ENCODE measurements at regions not wholly inside any gene's neighbourhood (a gene's known extent, or its start where the extent isn't known, plus 50 kb on each side); places are given as distances from the start of the nearest gene placed in this dataset.

DNA sequence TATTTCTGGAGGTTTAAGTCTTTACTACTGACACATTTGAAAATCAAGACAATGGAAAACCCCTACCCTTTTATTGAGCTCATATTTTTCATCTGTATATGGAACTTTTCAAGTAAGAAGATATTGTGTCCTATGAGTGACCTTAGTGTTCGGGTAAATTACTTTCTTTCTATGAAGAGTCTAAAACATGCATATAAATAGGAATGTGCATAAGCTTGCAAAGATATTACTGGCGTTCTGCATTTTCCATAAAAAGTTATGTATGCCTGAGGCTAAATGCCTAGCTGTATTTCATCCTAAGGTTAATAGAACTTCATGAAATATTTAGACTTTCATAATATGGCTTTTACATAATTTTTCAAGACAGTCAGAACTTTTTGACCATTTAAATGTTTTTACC lies 495.8 kb upstream of the ADAMTS5 start:
- H3K36me3 Mint-ChIP-seq = no peaks in the 10 kb centered on the region
- no peak for ATAC-seq
- DNase-seq (ENCODE audit: low spot score in 2 of 2) = no peak

DNA sequence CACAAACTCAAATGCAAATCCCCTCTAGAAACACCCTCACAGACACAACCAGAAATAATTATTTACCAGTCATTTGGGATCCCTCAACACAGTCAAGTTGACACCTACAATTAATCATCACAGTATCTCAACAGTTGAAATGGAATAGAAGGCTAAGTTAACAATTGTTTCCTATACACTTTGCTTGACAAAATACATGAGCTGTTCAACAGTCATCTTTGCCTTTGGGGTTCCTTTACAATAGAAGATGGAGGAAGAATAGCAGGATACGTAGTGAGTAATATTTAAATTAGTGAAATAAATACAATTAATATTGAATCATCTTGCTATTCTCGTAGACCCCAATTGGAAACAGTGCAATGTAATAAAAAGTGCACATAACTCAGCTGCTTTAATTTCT lies 487.3 kb upstream of the ADAMTS5 start:
- no peak for DNase-seq (ENCODE audit: low spot score in 2 of 2)
- Mint-ChIP-seq H3K9me3 (peaks cover 0 to 2% of the 10 kb centered on the region in 2 donors), H3K36me3 (no peaks in the 10 kb centered on the region), H3K27ac (no peak overlapping the region)
- no peak for ATAC-seq

More for the DNA sequence above, 495.8 kb upstream of the ADAMTS5 start:
- Mint-ChIP-seq H3K27ac (no peak overlapping the region), H3K9me3 (peaks cover 4 to 10% of the 10 kb centered on the region in 2 donors)

DNA sequence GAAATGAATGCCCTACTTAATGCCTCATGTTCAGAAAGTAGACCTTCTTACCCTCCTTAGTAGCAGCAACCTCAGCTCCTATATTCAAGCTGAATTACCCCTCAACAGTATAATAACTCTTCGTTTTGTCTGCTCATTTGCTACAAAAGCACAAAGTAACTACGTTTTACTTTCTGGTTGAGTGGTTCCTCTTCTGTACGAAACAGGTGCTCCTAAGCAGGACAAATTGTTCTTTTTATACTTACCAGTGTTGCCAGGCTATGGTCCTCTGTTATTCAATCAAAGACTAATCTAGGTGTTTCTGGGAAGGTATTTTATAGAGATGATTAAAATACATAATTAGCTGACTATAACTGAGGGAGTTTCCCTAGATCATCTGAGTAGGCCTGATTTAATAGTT lies 484.2 kb upstream of the ADAMTS5 start:
- peaks cover 12 to 19% of the 10 kb centered on the region in 2 donors for H3K9me3 Mint-ChIP-seq
- ATAC-seq (no peak), DNase-seq (ENCODE audit: low spot score in 2 of 2) (no peak)
- H3K27ac Mint-ChIP-seq = no peak overlapping the region
- H3K36me3 Mint-ChIP-seq = no peaks in the 10 kb centered on the region

DNA sequence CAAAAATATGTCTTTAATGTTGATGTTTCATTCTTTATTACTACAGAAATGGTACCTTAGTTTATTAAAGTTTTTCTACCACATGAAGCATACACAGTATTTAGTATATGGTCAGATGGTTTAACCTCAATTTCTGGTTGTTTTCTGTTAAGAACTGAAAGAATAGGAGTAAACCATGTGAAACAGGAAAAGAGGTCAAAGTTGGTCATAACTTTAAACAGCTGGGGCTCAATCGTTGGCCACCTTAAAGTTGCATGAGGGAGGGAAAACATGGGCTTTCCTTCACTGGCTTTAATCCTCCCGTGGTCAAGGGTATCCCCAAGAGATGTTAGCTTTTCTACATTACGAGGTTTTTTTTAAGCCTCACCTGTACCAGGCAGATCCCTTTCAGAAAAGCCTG lies 483.3 kb upstream of the ADAMTS5 start:
- no peak overlapping the region for H3K27ac Mint-ChIP-seq
- peaks cover 12 to 28% of the 10 kb centered on the region in 2 donors for H3K9me3 Mint-ChIP-seq
- no peaks in the 10 kb centered on the region for H3K36me3 Mint-ChIP-seq
- no peak for ATAC-seq
- DNase-seq (ENCODE audit: low spot score in 2 of 2) = no peak

DNA sequence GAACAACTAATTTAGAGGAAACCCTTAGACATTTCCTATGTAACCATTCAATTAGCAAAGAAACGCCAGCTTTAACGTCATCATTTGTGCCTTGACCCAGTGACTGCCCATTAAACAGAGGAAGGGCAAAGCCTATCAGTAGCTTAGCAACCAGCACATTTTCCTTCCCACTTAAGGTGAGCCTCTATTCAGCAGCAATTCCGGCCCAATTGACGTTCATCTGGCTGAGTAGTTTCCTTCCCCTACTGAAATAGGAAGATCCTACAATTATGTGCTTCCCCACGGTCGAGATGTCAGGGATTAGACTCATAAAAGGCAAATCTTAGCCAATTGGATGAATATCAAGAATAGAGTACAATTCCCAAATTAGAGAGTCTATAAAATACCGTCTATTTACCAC lies 482.1 kb upstream of the ADAMTS5 start:
- H3K9me3 Mint-ChIP-seq = peaks cover 12 to 31% of the 10 kb centered on the region in 2 donors
- no peak overlapping the region for H3K27ac Mint-ChIP-seq
- ATAC-seq = no peak

DNA sequence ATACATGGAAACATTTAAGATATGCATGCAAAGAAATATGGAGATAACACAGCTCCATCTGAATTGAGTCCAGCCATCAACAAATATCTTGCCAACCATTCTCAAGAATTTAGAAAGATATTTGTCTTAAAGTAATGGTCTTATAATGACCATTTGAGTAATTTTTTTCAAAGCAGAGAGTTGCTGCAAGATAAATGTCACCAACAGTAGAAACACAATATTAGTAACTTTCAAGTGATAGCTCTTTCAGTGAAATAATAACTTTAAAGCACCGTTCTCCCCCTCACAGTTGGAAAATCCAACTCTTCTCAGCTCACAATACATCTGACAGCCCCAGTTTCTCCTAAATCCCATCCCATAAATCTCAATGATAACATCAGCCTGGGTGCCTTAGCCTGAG lies 481.0 kb upstream of the ADAMTS5 start:
- Mint-ChIP-seq H3K9me3 (peaks cover 18 to 39% of the 10 kb centered on the region in 2 donors), H3K36me3 (no peaks in the 10 kb centered on the region), H3K27ac (no peak overlapping the region)
- ATAC-seq (no peak), DNase-seq (ENCODE audit: low spot score in 2 of 2) (no peak)

More for the DNA sequence above, 482.1 kb upstream of the ADAMTS5 start:
- no peaks in the 10 kb centered on the region for H3K36me3 Mint-ChIP-seq
- no peak for DNase-seq (ENCODE audit: low spot score in 2 of 2)

DNA sequence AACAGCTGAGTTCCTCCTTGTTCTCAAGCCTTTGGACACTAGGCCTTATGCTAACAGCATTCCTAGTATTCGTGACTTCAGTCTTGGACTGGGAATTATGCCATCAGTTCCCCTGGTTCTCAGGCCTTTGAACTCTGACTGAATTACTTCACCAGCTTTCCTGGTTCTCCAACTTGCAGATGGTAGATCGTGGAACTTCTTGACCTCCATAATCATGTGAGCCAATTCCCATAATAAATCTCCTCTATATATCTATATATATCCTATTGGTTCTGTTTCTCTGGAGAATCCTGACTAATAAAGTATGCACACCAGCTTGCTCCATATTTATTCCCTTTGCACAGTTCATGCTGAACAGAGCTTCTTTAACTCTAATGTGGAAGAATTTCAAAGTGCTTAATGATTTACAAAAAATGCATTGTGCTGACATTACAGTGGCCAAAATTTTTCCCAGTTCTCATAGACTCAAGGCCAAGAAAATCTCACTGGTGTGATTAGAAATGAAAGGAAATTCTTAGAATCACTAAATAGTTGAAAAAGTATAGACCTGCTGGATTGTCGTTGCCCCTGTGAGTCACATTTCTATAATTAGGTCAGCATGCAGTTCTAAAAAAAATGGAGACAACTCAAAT lies 462.9 kb upstream of the ADAMTS5 start:
- DNase-seq (ENCODE audit: low spot score in 2 of 2) (no peak), ATAC-seq (no peak)
- Mint-ChIP-seq H3K27ac (no peak overlapping the region), H3K36me3 (no peaks in the 10 kb centered on the region), H3K9me3 (peaks cover 8 to 10% of the 10 kb centered on the region in 2 donors)

DNA sequence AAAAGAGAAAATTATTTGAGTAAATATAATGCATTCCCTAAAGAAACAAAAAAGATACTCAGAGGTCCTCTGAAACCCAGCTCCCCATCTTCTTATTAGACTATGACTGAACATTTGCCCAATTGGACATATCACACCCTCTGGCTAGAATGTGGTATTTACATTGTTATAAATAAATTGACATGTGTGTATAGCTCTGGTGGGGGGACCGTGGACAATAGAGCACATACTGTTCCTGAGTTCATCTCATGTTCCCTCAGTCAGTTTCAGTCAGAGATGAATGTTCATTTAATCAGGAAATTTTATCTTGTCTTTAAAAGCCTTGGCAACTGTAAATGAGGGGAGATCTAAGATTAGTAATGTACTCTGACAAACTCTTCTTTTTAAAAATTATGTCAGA lies 459.3 kb upstream of the ADAMTS5 start:
- Mint-ChIP-seq H3K27ac (no peak overlapping the region), H3K9me3 (peaks cover 7% of the 10 kb centered on the region in 2 donors), H3K36me3 (no peaks in the 10 kb centered on the region)
- DNase-seq (ENCODE audit: low spot score in 2 of 2) (no peak), ATAC-seq (no peak)

DNA sequence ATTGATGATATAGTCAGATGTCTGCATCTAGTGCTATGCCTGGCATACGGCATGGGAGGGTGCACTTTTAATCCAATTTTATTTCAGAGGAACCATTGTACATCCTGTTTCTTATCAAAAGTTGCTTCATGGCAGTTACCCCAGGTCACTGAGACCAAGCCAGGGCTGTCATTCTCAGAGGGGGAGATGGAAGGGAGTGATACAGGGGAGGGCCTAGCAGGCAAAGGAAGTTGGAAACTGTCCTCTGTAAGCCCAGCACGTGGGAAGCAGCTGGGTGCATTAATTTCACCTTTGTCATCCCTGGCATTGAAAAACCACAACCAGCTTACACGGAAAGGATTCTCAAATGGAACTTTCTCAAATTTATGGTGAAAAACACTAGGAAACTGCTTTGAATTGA lies 458.7 kb upstream of the ADAMTS5 start:
- ATAC-seq (no peak), DNase-seq (ENCODE audit: low spot score in 2 of 2) (no peak)
- H3K27ac Mint-ChIP-seq = no peak overlapping the region
- no peaks in the 10 kb centered on the region for H3K36me3 Mint-ChIP-seq
- peaks cover under 1 to 4% of the 10 kb centered on the region in 2 donors for H3K9me3 Mint-ChIP-seq

DNA sequence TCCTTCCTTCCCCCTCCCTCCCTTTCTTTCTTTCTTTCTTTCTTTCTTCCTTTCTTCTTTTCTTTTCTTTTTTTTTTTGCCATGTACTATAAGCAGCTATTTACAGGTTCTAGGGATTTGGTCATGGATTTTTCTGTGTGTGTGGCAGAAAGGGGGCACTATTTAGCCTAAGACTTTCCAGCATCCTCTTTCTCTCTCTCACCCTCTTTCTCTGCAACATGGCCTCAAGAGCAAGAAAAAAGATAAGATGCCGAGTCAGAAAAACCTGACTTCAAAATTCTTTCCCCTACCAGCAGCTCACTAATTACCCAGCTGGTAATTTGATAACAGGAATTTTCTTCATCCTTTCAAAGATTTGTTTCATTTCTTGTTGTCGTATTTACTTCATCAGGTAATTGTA lies 458.3 kb upstream of the ADAMTS5 start:
- DNase-seq (ENCODE audit: low spot score in 2 of 2) (no peak), ATAC-seq (no peak)
- Mint-ChIP-seq H3K9me3 (peaks cover 0 to 3% of the 10 kb centered on the region in 2 donors), H3K27ac (no peak overlapping the region), H3K36me3 (no peaks in the 10 kb centered on the region)

DNA sequence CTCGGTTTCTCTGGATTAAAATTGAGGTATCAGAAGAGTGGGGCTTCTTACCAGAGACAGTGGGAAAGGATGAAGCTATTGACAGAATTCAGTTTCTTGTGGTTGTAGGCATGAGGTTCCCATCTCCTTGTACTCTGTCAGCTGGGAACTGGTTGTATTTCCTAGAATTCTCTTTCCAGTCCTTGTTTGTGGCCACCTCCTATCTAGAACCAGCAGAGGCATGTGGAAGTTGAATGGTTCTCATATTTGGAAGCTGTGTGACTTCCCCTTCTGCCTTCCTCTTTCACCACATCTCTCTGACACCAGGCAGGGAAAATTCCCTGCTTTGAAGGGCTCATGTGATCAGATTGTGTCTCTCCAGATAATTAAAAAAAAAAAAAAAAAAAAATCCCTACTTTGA lies 457.7 kb upstream of the ADAMTS5 start:
- no peaks in the 10 kb centered on the region for H3K36me3 Mint-ChIP-seq
- no peak for DNase-seq (ENCODE audit: low spot score in 2 of 2)
- ATAC-seq = no peak
- H3K9me3 Mint-ChIP-seq = peaks cover 0 to 3% of the 10 kb centered on the region in 2 donors
- H3K27ac Mint-ChIP-seq = no peak overlapping the region

DNA sequence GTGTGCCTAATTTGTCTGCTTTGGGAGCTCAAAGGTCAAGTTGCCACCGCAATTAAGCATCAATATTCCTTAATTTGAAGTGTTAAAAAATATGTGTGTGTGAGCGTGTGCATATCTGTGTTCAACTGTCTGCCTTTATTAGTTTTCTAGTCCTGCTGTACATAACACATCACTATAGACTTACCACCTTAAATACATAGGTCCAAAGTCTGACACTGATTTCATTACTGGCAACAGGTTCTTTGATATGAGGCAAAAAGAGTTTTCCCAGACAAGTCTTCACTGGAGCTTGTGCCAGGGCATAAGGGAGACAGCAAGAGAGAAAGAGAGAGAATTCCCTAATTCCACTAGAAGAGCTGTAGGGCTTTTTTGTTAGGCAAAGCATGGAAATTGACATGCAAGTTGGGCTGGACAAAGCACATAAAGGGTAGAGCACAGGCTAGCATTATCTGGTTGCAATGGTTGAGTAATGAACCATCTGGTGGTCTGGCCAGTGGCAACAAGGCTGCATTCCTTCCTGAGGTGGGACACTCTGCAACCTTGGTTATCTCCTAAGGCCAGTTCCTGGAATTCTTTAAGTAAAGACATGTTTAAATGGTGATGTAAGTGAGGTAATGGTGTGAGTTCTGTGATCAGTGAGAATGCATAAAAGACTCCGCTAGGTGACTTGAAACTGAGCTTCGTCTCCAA lies 457.2 kb upstream of the ADAMTS5 start:
- DNase-seq (ENCODE audit: low spot score in 2 of 2) (no peak), ATAC-seq (no peak)
- no peaks in the 10 kb centered on the region for H3K36me3 Mint-ChIP-seq
- H3K27ac Mint-ChIP-seq = no peak overlapping the region
- H3K9me3 Mint-ChIP-seq = peaks cover 0 to 3% of the 10 kb centered on the region in 2 donors

DNA sequence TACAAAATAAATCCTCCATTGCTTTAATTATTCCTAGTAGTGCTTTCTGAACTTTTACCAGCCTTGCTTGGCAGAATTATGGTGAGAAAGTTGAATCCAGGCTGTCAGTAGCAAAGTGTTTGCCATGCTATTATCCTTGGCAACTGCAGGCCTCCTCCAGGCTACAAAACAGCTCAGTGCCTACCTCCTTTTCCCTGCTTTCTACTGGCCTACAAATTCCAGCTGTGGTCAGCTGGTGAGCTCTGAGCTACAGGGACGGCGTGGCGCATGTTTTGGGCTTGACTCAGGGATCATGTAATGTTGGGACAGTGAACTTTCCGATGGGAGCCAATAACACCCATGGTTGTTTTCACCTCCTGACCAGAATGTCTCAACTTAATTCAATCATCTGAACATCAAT lies 456.1 kb upstream of the ADAMTS5 start:
- Mint-ChIP-seq H3K27ac (no peak overlapping the region), H3K36me3 (no peaks in the 10 kb centered on the region), H3K9me3 (peaks cover 0 to 3% of the 10 kb centered on the region in 2 donors)
- DNase-seq (ENCODE audit: low spot score in 2 of 2) (no peak), ATAC-seq (no peak)

DNA sequence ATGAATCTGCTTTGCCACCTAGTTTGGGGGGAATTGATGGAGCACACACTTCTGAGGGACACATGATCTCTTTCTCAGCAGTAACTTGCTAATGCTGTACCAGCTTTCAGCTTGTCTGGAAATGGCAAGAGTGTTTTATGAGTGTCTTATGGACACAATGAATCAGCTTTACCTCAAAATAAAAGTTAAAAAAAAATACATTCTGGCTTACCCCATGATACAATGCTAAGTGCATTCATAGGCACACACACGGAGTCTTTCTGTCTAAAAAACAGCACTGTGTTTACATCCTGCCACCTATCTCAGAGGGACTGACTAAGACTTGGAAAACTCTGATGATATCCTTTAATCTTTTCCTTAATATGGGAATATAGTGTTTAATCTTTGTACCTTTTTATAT lies 455.5 kb upstream of the ADAMTS5 start:
- Mint-ChIP-seq H3K27ac (no peak overlapping the region), H3K36me3 (no peaks in the 10 kb centered on the region), H3K9me3 (peaks cover 0 to 3% of the 10 kb centered on the region in 2 donors)
- DNase-seq (ENCODE audit: low spot score in 2 of 2) (no peak), ATAC-seq (no peak)

DNA sequence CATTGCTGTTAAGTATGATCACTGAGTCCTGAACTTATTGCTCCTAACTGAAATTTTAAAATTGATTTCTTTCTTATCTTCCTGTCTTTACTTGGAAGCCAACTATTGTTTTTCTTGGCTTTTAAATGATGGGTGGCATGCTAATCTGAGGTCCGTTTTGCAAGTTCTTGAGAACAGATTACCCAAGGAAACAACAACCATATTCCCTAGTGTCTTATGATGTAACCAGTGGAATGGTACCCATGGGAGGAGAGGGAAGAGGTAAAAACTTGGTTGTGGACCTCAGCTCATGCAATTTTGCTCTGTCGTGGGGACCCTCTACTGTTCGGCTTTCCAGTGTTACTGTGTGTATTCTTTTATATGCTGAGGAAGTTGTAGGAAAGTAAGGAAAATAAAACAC lies 454.8 kb upstream of the ADAMTS5 start:
- peaks cover 4 to 7% of the 10 kb centered on the region in 2 donors for H3K9me3 Mint-ChIP-seq
- ATAC-seq = no peak

DNA sequence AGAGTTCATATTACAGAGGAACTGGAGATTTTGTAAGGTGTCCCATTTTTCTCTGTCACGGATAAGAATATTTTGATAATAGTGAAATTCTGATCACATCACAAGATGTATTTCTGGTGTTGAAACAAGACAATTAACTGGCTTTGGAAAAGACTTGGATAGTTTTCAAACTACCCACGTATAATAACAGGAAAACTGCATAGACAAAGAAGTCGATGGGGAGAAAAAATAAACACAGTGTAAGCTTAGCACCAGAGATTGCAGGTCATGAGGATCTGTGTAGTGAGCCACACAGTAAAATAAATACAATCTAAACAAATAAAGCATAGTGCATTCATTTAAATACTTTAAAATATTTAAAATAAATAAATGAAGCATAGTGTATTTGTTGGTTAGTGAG lies 452.3 kb upstream of the ADAMTS5 start:
- no peaks in the 10 kb centered on the region for H3K36me3 Mint-ChIP-seq
- ATAC-seq = no peak
- H3K9me3 Mint-ChIP-seq = peaks cover 4 to 7% of the 10 kb centered on the region in 2 donors
- no peak overlapping the region for H3K27ac Mint-ChIP-seq
- DNase-seq (ENCODE audit: low spot score in 2 of 2) = no peak

More for the DNA sequence above, 454.8 kb upstream of the ADAMTS5 start:
- DNase-seq (ENCODE audit: low spot score in 2 of 2) = no peak
- Mint-ChIP-seq H3K36me3 (no peaks in the 10 kb centered on the region), H3K27ac (no peak overlapping the region)

DNA sequence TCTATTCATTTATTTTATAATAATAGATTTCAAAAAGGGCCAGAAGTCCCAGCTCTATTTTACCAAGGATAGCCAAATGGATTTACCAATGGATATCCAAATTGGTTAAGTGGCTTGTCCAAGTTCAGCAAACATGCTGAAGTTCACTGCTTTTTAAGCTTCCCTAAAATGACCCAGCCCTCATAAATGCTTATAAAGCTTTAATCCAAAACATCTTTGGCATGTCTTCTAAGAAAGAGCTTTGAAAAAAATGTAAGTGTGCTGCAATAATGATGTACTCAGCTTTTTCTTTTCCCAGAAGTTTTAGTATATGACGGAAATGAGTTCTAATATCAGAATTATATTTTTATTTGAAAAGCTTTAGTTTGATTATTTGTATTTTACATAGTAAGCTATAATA lies 451.5 kb upstream of the ADAMTS5 start:
- DNase-seq (ENCODE audit: low spot score in 2 of 2) = no peak
- no peaks in the 10 kb centered on the region for H3K36me3 Mint-ChIP-seq
- no peak for ATAC-seq
- peaks cover 4 to 7% of the 10 kb centered on the region in 2 donors for H3K9me3 Mint-ChIP-seq
- no peak overlapping the region for H3K27ac Mint-ChIP-seq

DNA sequence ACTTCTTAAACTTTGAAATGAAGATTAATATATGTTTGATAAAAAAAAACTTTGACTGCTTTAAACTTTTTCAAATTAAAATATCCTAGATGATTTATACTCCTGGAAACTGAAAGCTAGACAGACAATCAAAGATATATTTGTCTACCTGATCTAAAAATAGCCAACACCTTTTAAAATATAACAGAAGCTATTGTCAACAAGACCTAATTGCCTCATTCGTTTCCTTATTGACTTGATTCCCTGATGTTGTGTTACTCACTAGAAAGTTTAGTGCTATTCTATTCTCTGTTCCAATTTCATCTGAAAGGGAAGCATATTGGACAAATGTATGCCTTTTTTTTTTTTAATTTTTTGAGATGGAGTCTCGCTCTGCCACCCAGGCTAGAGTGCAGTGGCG lies 445.6 kb upstream of the ADAMTS5 start:
- Mint-ChIP-seq H3K9me3 (peaks cover 9 to 11% of the 10 kb centered on the region in 2 donors), H3K36me3 (no peaks in the 10 kb centered on the region), H3K27ac (no peak overlapping the region)
- DNase-seq (ENCODE audit: low spot score in 2 of 2) (no peak), ATAC-seq (no peak)

Measured in activated naive CD4-positive, alpha-beta T cell treated with anti-CD3 and anti-CD28 coated beads, Interleukin-2, amount 50 U/mL, for 72 hours (primary cell).